Dermis blood vessel endothelial cell (primary cell): ENCODE measurements at regions not wholly inside any gene's neighbourhood (a gene's known extent, or its start where the extent isn't known, plus 50 kb on each side); places are given as distances from the start of the nearest gene placed in this dataset.

Experiments used
- DNase-seq: peaks from one replicate; pipeline ENCODE4 v3.0.0; 2010

DNA sequence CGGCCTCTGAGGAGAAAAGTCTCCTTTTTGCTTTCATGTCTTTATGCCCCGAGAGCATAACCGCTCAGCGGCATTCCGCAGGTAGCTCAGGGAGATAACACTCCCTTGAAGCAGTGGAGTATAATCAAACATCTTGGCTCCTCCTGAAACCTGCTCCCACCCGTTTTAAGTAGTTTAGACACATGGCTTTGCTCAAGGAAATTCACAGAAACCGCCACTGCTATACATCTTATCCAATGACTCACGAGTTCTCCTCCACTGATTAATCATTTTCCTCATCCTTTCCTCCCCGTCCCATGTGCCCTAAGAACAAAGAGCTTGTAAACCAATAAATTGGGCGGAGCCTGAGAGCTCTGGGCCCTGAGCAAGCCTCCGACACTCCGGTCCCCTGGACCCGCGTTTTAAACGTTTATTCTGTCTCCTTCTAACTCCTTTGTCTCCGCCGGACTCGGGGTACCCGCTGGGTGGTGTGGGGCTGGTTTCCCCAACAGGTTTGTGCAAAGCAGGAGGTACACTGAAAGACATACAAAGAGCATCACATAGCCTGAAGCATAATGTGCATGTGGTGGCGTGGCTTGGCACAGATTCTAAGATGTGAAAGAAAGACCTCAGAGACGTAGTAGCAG lies 401.2 kb downstream of the TLL1 start:
- DNase-seq = no peak

DNA sequence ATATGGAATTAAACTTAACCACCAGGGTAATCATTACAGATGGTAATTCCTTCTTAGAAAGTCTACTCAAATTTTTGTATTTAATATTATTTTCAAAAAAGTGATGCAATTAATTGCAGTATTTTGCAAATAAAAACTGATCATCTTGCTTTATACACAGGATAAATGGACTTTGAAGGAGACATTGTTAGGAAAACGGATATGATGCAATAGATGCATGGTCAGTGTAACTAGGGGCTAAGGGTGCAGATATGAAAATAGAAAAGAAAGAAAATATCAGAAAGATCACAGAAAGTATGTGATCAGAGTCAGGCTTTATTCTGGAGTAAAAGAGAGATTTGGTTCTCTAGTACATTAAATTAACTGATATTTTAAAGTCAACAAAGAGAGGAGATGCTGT lies 401.7 kb downstream of the TLL1 start:
- no peak for DNase-seq

DNA sequence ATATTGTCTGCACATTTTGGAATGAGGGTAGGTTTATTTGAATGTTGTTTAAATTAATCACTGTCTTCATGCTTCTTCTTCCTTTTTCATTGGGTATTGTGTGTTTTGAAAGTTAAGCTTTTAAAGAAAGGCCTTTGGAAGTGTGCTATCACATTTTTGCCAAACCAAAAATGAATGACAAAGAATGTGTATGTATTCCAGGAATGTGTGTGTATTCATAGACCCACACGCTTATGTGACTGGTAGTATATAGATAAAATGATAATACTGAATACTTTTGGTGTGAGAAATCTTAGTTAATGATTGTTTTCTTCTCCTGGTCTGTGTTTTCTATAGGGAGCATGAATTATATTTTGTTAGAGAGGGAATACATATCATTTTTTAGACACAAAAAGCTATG lies 404.4 kb downstream of the TLL1 start:
- no peak for DNase-seq

DNA sequence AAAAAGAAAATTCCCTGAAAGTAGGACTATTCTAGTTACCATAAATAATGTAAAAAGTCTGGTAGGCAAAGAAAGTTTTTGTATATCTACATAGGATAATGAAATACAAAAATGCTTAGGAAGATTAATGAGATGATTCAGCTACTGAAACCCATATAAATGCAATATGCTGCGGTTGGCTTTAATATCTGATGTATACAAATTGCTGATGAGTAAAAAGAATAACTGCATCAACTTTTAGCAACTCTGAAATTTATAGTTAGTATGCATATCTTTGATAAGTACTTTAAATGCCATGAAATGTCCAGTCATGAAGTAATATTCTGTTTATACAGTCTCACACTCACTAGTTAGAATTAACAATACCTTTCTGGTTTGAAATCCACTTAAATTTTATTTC lies 404.8 kb downstream of the TLL1 start:
- no peak for DNase-seq

DNA sequence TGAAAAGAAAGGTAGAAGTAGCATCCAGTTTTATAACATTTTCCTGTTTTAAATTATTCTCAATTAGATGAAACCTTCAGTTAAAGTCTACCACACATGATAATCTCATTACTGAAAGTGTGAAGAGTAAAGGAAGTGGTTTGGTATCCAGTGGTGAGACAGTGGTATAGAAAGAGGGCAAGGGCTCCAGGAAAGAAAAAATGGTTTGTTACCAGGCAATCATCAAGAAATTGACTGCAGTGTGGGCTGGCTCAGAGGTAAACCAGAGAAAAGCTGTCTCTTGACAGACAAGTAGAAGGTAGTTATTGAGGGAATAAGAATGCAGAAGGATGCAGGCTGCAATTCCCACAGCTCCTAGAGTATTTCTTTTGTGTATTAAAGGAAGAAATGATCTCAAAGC lies 406.2 kb downstream of the TLL1 start:
- no peak for DNase-seq

DNA sequence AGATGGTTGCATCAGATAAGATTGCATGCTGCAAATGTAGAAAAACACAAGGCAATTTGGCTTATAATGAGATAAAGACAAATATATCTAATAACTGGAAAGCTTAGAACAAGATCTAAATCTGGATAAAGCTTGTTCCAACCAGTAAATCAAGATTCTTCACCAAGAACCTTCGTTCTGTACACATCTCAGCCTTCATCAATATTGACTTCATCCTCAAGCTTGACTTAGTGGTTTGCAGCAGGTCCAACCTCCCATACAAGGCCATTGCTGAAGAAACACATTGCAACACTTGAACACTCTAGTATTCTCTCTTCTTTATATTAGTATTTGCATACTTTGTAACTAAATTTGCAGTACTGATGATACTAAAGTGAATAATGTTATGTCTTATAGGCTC lies 407.6 kb downstream of the TLL1 start:
- no peak for DNase-seq

DNA sequence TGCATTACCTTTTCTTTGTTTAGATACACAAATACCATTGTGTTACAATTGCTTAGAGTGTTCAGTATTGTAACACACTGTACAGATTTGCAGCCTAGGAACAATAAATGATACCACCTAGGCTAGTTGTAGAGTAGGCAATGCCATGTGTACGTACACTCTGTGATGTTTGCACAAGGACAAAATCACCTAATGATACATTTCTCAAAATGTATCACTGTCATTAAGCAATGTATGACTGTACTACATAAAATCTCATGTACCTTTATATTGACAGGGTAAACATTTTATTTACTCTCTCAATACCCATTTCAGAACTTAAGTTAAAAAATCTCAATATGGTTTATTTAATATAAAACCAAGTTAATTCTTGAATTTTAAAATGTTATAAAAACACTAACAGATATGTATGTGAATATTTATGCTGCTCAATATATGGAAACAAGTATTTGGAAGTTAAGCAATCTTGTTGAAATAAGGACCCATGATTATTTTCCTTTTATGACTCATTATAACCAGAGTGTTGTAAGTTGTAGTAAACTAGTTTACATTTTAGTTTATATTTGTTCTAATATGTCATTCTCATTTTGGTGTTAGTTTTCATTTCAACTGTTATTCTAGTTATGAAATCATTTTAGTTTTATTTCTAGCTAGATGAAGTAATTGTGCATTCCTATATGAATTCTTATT lies 409.2 kb downstream of the TLL1 start:
- no peak for DNase-seq

DNA sequence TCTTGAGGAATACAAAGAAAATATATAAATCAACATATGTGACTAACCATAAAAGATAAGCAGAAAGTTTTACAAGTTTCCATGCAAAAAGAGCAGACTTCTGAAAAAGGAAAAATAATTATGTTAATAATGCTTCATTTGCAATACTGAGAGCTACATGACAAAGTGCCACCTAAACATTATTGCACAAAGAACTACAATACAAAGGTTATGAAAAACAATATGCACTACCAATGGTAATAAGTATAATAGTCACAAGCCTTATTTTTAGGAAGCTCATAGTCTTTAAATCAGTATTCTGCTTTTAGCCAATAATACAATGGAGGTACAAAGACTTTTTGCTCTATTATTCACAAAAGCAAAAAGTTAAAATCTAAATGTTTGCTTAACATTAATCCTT lies 411.2 kb downstream of the TLL1 start:
- DNase-seq = no peak

DNA sequence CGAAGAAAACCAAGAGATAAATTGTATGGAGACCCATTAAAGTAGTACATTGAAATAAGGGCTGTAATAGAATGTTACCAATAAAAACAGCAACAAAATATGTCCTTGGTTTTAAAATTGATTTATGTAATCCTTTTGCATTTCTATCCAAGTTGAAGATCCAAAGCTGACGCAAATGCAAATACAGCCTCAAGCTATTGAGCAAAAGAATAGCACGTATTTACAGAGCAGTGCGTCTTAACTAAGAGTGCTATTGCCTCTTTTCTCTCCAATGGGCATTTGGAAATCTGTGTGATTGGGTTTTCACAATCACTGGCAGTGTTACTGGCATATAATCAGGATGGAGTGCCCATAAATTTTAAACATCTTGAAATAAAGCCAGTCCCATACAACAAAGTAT lies 417.4 kb downstream of the TLL1 start:
- no peak for DNase-seq

DNA sequence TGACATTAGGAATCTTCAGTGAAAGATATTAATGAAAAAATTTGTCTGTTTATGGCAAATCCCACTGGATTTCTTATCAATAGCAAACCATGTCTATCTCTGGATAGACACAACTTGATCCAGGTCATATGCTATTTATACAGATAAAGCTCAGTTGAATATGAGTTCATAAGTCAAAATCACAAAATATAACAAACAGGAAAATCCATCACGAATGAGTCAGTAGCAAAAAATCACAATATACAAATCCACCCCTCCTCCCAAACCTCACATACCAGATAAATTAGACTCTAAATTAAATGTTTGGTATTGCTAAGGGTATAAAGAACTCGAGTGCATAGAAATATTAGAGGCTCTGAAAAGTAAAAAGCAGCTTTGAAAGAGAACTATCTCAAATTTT lies 420.5 kb downstream of the TLL1 start:
- no peak for DNase-seq

DNA sequence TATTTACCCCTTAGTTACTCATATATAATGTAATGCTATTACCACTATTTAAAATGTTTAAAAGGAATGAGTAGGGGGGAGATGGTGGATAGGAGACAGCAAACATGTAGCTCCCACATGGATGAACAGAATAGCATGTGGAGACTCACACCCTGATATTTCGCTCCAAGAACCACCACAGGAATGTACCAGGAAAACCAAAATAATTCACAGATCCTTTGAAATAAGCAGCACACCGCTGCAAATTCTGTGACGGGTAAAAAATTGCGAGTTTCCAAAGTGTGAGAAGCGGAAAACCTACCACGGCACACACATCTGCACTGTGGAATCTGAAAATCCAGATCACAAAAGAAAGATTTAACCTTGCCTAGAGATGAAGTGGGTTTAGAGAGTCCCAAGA lies 428.2 kb downstream of the TLL1 start:
- DNase-seq = no peak

DNA sequence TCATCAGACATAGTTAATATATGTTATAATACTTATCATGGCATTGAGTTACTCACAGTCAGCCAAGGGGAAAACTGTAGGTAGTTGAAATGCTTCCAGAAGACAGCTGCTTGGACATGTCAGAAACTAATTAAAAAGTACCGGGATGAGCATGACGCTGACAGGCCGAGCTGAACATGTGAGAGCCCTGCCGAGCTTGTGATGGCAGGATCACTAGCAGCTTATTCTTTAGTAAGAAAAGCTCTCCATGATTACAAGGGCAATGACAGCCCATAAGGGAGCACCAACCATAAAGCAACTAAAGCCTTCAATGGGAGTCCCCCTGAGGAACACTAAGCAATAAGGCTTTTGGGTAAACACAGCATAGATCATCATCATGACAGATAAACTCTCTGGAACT lies 435.6 kb downstream of the TLL1 start:
- no peak for DNase-seq

DNA sequence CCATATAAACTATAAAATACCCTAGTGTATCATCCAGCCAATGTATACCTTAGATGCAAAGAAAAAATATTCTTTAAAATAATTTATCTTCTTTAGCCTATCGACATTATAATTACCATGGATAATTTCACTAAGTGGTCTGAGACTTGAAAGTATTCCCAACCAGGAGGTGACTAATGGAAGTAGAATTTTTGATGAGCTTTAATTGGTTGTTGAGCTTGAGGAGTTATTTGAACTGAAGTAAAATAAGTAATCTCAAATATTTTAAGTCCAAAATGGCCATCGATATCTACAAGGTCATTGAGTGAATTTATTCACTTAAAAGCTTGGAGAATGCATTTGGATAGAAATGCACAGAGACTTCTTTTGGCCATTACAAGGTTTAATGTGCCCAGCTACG lies 436.2 kb downstream of the TLL1 start:
- DNase-seq = no peak

DNA sequence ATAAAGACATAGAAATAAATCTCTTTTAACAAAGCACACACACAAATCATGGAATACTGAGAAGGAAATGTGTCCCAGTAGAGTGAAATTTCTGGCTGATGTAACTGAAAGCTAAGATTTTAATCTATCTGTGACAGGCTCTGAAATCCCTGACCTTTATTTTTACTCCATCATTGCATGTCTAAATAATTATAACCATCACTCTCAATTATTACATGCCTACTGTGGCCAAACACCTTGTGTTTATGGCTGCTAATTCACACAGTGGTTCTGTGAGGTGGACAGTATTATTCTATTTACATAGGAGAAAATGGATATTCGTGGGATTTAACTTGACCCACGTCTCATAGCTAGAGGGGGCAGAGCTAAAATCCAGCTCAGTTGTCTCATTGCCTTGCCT lies 438.1 kb downstream of the TLL1 start:
- no peak for DNase-seq

DNA sequence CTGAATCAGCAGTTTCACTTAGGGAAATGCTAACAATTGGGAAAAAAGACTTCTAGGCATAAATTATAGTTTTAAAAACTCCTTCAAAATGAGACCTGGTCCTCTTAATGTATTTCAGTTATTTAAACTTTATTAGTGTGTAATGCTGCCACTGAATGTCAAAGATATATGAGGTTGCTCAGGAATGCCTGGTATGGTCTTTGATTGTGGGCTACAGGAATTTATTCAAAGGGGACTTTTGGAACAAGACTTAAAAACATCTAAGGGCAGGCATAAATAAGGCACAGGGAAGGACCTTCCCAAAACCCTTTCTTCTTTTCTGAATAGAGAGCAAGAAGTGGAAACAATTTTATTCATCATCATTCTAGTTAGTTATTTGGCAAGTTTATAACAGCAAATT lies 439.1 kb downstream of the TLL1 start:
- DNase-seq = no peak

DNA sequence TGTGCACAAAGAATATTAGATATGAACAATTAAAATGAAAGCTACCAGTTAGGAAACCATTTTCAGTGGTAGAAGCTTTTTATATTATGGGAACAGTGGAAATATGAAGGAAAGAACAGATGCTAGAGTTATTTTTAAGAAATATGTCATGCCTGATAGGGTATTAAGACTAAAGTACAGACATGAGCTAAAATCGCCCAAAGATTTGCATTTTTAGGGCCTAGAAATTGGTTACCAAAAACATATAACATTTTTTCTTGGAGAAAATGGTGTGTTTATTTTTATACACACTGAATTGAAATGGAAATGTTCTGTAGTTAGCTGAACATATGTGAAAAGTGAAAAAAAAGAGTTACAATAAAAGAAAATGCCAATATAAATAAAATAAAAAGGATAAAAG lies 441.9 kb downstream of the TLL1 start:
- DNase-seq = no peak

DNA sequence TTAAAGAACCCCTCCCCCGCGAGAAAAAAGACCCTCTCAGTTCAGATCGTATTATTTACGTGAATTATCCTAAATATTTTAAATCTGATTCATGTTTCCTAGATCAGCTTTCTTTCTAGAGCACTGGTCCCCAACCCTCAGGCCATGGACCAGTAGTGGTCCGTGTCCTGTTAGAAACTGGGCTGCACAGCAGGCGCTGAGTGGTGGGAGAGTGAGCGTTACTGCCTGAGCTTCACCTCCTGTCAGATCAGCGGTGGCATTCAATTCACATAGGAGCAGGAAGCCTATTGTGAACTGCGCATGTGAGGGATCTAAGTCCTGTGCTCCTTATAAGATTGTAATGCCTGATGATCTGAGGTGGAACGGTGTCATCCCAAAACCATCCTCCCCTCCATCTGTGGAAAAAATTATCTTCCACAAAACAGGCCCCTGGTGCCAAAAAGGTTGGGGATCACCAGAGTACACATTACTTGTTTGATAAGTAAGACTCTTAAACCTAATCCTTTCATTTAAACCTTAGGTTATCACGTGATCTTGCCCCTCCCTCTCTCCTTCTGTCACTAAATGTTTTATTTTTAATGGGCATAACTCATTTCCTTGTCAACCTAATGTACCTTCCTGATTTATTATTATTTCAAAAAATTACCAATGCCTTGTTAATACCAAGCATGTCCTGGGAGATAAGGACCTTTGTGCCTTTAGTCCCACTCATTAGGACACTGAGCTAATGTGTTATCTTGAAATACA lies 442.9 kb downstream of the TLL1 start:
- no peak for DNase-seq

DNA sequence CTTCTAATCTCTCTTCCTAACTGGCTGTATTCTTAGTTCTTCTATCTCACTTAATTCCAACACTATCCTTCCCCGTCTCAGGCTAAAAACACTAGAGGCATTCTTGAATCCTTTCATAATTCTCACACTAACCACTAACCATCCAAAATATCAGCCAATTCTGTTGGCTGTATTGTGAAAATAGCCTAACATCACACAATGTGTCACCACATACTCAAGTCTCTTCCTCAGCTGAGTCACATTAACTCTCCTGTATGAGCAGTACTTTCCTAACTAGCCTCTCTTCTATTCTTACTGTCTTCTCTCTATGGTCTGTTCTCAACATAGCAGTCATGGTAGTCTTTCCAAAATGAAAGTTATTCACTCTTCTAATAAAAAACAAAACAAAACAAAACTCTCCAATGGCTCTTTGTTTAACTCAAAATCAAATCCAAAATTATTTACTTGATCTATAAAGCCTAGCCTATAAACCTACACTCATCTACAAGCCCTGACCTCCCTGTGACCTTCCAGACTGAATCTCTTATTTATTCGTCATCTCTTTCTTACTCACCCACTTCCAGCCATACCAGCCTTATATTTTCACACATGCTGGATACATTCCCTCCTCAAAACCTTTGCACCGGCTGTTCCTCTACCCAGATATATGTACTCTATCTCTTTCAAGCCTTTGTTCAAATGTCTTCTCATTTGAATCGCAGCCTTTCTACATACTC lies 445.9 kb downstream of the TLL1 start:
- no peak for DNase-seq

DNA sequence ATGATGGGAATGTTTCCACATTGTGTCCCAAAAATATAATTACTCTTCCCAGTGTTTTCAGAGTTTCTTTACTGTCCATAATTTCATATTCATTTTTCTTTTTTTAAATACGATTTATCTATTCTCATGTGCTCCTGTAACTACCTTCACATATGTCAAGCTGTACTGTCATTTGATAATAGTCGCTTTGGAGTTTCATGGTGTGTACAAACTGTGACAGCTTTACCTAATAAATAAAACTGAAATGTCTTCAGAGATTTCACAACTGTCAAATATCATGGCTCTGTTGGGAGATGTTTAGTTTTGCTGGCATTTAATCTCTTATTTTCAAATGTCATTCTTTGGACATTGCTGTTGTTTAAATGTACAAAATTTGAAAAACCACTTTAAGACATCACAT lies 450.2 kb downstream of the TLL1 start:
- no peak for DNase-seq

DNA sequence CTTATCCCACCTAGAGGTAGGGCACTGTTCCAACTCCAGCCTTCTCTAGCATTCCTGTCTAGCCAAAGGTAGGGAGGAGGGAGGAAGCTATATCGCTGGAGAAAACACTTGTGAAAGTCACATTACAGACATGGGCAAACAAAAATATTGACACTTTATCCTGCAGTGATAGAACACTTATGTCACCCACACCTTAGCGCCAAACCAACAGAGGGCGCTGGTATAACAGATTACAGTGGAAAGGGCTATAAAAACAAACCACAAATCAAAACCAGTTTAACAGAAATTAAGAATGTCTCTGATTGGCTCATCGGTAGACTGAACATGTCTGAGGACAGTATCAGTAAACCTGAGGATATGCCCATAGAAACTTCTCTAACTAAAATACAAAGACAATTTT lies 451.3 kb downstream of the TLL1 start:
- DNase-seq = peak; percentile 3

DNA sequence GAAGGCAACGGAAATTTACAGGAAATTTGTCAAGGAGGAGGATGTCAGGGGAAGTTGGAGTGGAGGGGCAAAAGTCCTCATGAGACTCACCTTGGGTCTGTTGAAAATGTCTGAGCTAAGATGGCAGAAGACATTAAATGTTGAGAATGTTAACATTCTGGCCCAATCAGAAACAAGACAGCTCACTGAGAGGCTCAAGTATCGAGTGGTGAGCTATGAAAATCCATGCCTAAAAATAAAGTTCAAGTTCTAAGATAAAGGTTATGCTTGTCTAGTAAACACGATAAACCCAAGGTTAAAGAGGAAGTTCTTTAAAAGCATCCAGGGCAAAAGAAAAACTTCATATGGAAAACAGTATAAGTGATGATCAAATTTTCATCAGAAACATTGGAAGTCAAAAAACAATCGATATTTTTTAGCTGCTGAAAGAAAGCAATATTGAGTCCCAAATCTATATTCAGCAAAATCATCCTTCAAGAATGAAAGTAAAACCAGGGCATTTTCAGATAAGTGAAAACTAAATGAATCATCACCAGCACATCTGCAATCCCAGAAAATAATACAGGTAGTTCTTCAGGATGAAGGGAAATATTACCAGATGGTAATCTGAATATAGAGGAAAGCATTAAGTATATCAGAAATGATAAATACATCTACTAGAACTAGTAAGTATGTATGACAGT lies 462.4 kb downstream of the TLL1 start:
- DNase-seq = no peak

DNA sequence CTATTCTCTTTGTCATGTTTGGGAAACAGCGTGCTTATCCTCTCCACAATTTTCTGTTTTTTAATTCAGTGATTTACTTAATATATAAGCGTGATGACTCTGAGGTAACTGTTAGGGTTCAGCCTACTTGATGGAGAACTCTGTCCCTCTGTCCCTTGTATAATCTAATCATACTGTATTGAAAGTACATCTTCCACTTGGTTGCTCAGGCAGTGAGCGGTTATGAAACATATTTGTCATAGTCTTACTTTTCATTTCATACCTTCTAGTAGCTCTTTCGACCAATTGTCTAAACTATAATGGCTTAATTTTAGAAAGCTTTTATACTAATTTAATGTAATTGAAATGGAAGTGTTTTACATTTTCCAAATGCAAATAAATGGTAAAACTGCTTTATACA lies 469.0 kb downstream of the TLL1 start:
- DNase-seq = no peak

DNA sequence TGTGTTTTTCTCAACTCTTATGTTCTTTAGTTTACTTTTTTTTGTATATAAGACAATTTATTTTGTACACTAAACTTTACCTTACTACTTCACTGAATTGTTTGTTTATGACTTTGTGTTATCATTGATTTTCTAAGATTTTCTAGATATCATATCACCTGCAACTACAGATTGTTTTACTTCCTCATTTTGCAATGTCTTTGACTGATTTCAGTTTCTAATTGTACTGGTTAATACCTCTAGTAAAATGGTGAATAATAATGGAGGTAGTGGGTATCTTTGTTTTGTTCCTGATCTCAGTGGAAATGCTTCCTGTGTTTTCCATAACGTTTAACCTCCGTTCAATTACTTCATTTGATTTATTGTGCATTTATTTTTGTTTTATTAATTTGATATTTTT lies 490.2 kb downstream of the TLL1 start:
- DNase-seq = no peak
